NT2/D1 (cell line): ENCODE measurements at regions not wholly inside any gene's neighbourhood (a gene's known extent, or its start where the extent isn't known, plus 50 kb on each side); places are given as distances from the start of the nearest gene placed in this dataset.

Source experiments
- DNase-seq: peaks from one replicate; pipeline ENCODE4 v3.0.0-alpha.2; 2011; ENCODE audit warnings: low read depth, low spot score
- H3K27me3 ChIP-seq: 2 replicates; pipeline ENCODE4 v1.6.0; 2011; ENCODE audit warnings: mild to moderate bottlenecking; ENCODE audit not compliant: insufficient read length, insufficient read depth
- H3K36me3 ChIP-seq: 2 replicates; pipeline ENCODE4 v1.6.1; 2011; ENCODE audit warnings: mild to moderate bottlenecking, low read length, mixed read lengths; ENCODE audit not compliant: insufficient read depth, insufficient read length
- H3K4me1 ChIP-seq: 2 replicates; pipeline ENCODE4 v1.5.1; 2011; ENCODE audit not compliant: insufficient read depth, insufficient read length
- H3K4me3 ChIP-seq: 2 replicates; pipeline ENCODE4 v1.5.1; 2011; ENCODE audit warnings: low read depth; ENCODE audit not compliant: insufficient read length
- H3K9ac ChIP-seq: 2 replicates; pipeline ENCODE4 v1.6.0; 2011; ENCODE audit warnings: low read depth; ENCODE audit not compliant: insufficient read length
- H3K9me3 ChIP-seq: 2 replicates; pipeline ENCODE4 v1.5.1; 2011; ENCODE audit warnings: mild to moderate bottlenecking, low read length; ENCODE audit not compliant: insufficient read depth
- SUZ12 ChIP-seq: IDR thresholded peaks from 2 replicates; pipeline ENCODE4 v1.6.1; 2011; ENCODE audit not compliant: insufficient read length, insufficient read depth; ENCODE audit errors: extremely low read depth
- YY1 ChIP-seq: IDR thresholded peaks from 2 replicates; pipeline ENCODE4 v1.6.1; 2011; ENCODE audit not compliant: insufficient read length, insufficient read depth
- ZNF274 ChIP-seq: IDR thresholded peaks from 2 replicates; pipeline ENCODE4 v1.6.1; 2011; ENCODE audit warnings: mild to moderate bottlenecking, low read depth, low read length

GRCh38 chr2:66346231-66346664 is 88.7 kb upstream of the MEIS1 start:
- Histone ChIP-seq H3K27me3 (no peaks in the 10 kb centered on the region), H3K36me3 (no peaks in the 10 kb centered on the region), H3K4me1 (no peaks in the 10 kb centered on the region), H3K9me3 (peaks cover 9% of the 10 kb centered on the region; the same call in 1 of the 2 replicates), H3K4me3 (no peak overlapping the region), H3K9ac (no peak overlapping the region)
- no peak for TF ChIP-seq YY1
- TF ChIP-seq SUZ12 = no peak
- no peak for TF ChIP-seq ZNF274
- DNase-seq = no peak

GRCh38 chr2:66344087-66344663 is 90.8 kb upstream of the MEIS1 start:
- no peak overlapping the region for H3K9ac ChIP-seq
- DNase-seq = no peak
- no peaks in the 10 kb centered on the region for H3K27me3 ChIP-seq
- H3K4me3 ChIP-seq = no peak overlapping the region
- peaks cover 9% of the 10 kb centered on the region; the same call in 1 of the 2 replicates for H3K9me3 ChIP-seq
- no peak for TF ChIP-seq ZNF274
- no peaks in the 10 kb centered on the region for H3K36me3 ChIP-seq
- H3K4me1 ChIP-seq = no peaks in the 10 kb centered on the region

- Histone ChIP-seq H3K9ac (no peak overlapping the region), H3K27me3 (no peaks in the 10 kb centered on the region), H3K4me1 (no peaks in the 10 kb centered on the region), H3K9me3 (peaks cover 9% of the 10 kb centered on the region; the same call in 1 of the 2 replicates), H3K4me3 (no peak overlapping the region), H3K36me3 (no peaks in the 10 kb centered on the region)
- no peak for DNase-seq
- no peak for TF ChIP-seq SUZ12
- TF ChIP-seq ZNF274 = no peak
- TF ChIP-seq YY1 = no peak
Observed at GRCh38 chr2:66343259-66343658, 91.7 kb upstream of the MEIS1 start.

- H3K27me3 ChIP-seq = no peaks in the 10 kb centered on the region
- TF ChIP-seq ZNF274 (no peak), YY1 (no peak), SUZ12 (no peak)
- H3K4me3 ChIP-seq = no peak overlapping the region
- H3K9ac ChIP-seq = no peak overlapping the region
- peaks cover 9% of the 10 kb centered on the region; the same call in 1 of the 2 replicates for H3K9me3 ChIP-seq
- no peaks in the 10 kb centered on the region for H3K36me3 ChIP-seq
- H3K4me1 ChIP-seq = no peaks in the 10 kb centered on the region
- DNase-seq = no peak
Observed at GRCh38 chr2:66340521-66340920, 94.4 kb upstream of the MEIS1 start.

- no peak for DNase-seq
- TF ChIP-seq SUZ12 = no peak
- no peak for TF ChIP-seq YY1
- no peak for TF ChIP-seq ZNF274
- H3K9ac ChIP-seq = no peak overlapping the region
- no peaks in the 10 kb centered on the region for H3K36me3 ChIP-seq
- H3K4me3 ChIP-seq = no peak overlapping the region
- no peaks in the 10 kb centered on the region for H3K27me3 ChIP-seq
- H3K4me1 ChIP-seq = no peaks in the 10 kb centered on the region
- H3K9me3 ChIP-seq = no peaks in the 10 kb centered on the region
Observed at GRCh38 chr2:66334237-66335029, 100.5 kb upstream of the MEIS1 start.

GRCh38 chr2:66331176-66331575 is 103.7 kb upstream of the MEIS1 start:
- no peak overlapping the region for H3K9ac ChIP-seq
- no peak overlapping the region for H3K4me3 ChIP-seq
- DNase-seq = no peak
- no peaks in the 10 kb centered on the region for H3K9me3 ChIP-seq
- H3K4me1 ChIP-seq = no peaks in the 10 kb centered on the region
- H3K27me3 ChIP-seq = no peaks in the 10 kb centered on the region
- no peaks in the 10 kb centered on the region for H3K36me3 ChIP-seq
- TF ChIP-seq SUZ12 (no peak), ZNF274 (no peak), YY1 (no peak)

GRCh38 chr2:66329081-66329605 is 105.8 kb upstream of the MEIS1 start:
- no peaks in the 10 kb centered on the region for H3K27me3 ChIP-seq
- H3K36me3 ChIP-seq = no peaks in the 10 kb centered on the region
- DNase-seq = no peak
- TF ChIP-seq YY1 (no peak), SUZ12 (no peak), ZNF274 (no peak)
- H3K9ac ChIP-seq = no peak overlapping the region
- no peaks in the 10 kb centered on the region for H3K4me1 ChIP-seq
- no peak overlapping the region for H3K4me3 ChIP-seq
- H3K9me3 ChIP-seq = no peaks in the 10 kb centered on the region
